ENCODE measurements at regions not wholly inside any gene's neighbourhood (a gene's known extent, or its start where the extent isn't known, plus 50 kb on each side); places are given as distances from the start of the nearest gene placed in this dataset.
A peak's percentile ranks its signal among the peaks of the same experiment; 100 is the strongest.
"Not testable (repeated sequence)": the region's sequence is repeated elsewhere in the genome, so short reads cannot be mapped to it uniquely, and the experiment has no call there.

DNA sequence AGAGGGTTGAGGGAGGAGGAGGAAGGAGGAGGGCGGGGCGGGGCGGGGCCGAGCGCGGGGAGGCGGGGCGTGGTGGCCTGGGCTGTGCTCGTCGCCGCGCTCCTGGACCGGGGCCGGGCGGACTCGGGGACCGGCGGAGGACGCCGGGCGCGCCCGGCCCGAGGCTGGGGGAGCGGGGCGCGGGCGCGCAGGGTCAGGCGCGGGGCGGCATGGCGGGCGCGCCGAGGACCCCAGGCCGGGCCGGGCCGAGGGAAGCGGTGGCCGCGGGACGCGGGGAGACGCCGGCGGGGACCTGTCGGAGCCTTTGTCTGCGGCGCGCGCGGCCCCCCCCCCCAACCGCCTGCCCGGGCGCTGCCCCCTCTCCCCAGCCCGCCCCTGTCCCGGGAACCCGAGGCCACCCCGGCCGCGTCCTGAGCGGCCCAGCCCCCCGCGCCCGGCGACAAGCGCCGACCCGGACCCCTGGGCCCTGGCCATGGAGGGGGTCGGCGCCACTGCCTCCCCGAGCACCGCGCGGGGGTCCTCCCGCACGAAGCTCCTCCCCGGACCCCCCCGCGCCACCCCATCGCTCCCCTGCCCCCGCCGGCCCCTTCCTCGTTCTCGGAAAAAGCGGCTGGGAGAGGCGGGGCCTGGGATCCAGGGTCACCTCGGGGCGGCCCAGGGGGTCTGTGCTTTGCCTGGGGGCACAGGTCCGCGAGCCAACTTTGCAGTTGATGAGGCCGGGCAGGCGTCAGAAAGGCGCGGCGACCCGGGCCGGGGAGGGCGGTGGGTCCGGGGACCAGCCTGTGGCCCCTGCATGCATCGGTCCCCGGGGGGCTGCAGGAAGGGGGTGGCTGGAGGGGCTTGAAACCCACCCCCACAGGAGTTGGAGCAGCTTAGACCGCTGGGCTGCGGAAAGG lies 370.8 kb upstream of the ZNF722 start:
- H3K27me3 ChIP-seq; H3K4me3 ChIP-seq; H3K9me3 ChIP-seq; H3K4me1 ChIP-seq; H3K27ac ChIP-seq; H3K36me3 ChIP-seq; intact Hi-C loops (cut with DNase I; ENCODE audit: low total_unique reads); DNase-seq: not testable (repeated sequence)

GRCh38 chr7:63629024-63629423 lies 369.6 kb upstream of the ZNF722 start:
- H3K36me3 ChIP-seq; H3K27ac ChIP-seq; H3K4me1 ChIP-seq; H3K4me3 ChIP-seq; H3K9me3 ChIP-seq; intact Hi-C loops (cut with DNase I; ENCODE audit: low total_unique reads); H3K27me3 ChIP-seq: not testable (repeated sequence)
- DNase-seq, result peak in 1 of 2 donors; percentile 60

- intact Hi-C loops (cut with DNase I; ENCODE audit: low total_unique reads); H3K4me1 ChIP-seq; H3K27ac ChIP-seq; DNase-seq; H3K36me3 ChIP-seq; H3K27me3 ChIP-seq; H3K4me3 ChIP-seq; H3K9me3 ChIP-seq: not testable (repeated sequence)
Observed at GRCh38 chr7:63636585-63636984, 362.1 kb upstream of the ZNF722 start.

GRCh38 chr7:63665553-63665952 lies 333.1 kb upstream of the ZNF722 start:
- DNase-seq; H3K9me3 ChIP-seq; H3K4me3 ChIP-seq; H3K4me1 ChIP-seq; H3K27ac ChIP-seq; intact Hi-C loops (cut with DNase I; ENCODE audit: low total_unique reads); H3K27me3 ChIP-seq; H3K36me3 ChIP-seq: not testable (repeated sequence)

- H3K4me3 ChIP-seq; H3K27me3 ChIP-seq; H3K4me1 ChIP-seq; H3K9me3 ChIP-seq; H3K36me3 ChIP-seq; intact Hi-C loops (cut with DNase I; ENCODE audit: low total_unique reads); H3K27ac ChIP-seq; DNase-seq: not testable (repeated sequence)
Observed at GRCh38 chr7:63691408-63691807, 307.2 kb upstream of the ZNF722 start.

DNA sequence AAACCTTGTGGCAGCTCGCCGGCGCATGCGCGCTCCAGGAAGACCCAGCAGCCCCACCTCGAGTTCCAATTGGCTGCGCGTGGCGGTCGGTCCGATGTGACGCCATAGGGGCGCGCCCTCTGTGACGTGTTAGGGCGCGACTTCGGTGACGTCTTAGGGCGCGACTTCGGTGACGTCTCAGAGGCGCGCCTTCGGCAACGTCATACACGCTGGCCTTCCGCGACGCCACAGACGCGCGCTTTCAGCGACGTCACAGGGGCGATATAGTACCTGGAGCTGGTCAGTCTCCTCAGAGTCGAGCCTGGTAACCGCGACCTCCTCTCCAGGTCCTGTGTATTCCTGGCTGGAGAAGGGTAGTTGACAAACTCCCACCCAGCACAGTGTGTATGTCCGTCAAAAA lies 304.4 kb upstream of the ZNF722 start:
- DNase-seq; H3K27ac ChIP-seq; H3K4me3 ChIP-seq; H3K36me3 ChIP-seq; H3K9me3 ChIP-seq; H3K27me3 ChIP-seq; H3K4me1 ChIP-seq; intact Hi-C loops (cut with DNase I; ENCODE audit: low total_unique reads): not testable (repeated sequence)

Measured in tibial artery (tissue), 4 donors.